Activated CD8-positive, alpha-beta memory T cell treated with anti-CD3 and anti-CD28 coated beads, Interleukin-2, amount 10 ng/mL, durations not matched to agents 7 days and 5 days (primary cell): ENCODE measurements at regions not wholly inside any gene's neighbourhood (a gene's known extent, or its start where the extent isn't known, plus 50 kb on each side); places are given as distances from the start of the nearest gene placed in this dataset.
A peak's percentile ranks its signal among the peaks of the same experiment; 100 is the strongest.

Experiments used
- ATAC-seq: fragments of 150-1000 bp; cut with Tn5 transposase; one replicate; pipeline ENCODE4 v1.10.0; 2021; ENCODE audit warnings: moderate library complexity
- CTCF ChIA-PET: fragments of 350-600 bp; sonication (Branson Sonifier 250); formaldehyde crosslinking; loops from one replicate; lab custom pipeline; 2021; ENCODE audit warnings: antibody characterized with exemption; lab: Charles Lee
- DNase-seq: peaks from one replicate; pipeline ENCODE4 v3.0.0-alpha.2; 2020
- H3K27ac Mint-ChIP-seq: one replicate; pipeline ENCODE4 v1.8.0; 2021; ENCODE audit warnings: mild to moderate bottlenecking, mixed read lengths
- H3K27me3 Mint-ChIP-seq: one replicate; pipeline ENCODE4 v1.8.0; 2021; ENCODE audit warnings: mixed read lengths
- H3K36me3 Mint-ChIP-seq: one replicate; pipeline ENCODE4 v1.8.0; 2021; ENCODE audit warnings: mild to moderate bottlenecking, mixed read lengths
- H3K4me1 Mint-ChIP-seq: one replicate; pipeline ENCODE4 v1.8.0; 2021; ENCODE audit warnings: mixed read lengths
- H3K4me3 Mint-ChIP-seq: one replicate; pipeline ENCODE4 v1.8.0; 2021; ENCODE audit warnings: mild to moderate bottlenecking, moderate library complexity, mixed read lengths
- H3K9me3 Mint-ChIP-seq: one replicate; pipeline ENCODE4 v1.8.0; 2022; ENCODE audit warnings: low read depth, mixed read lengths

- H3K27me3 Mint-ChIP-seq, result no peaks in the 10 kb centered on the region
- CTCF ChIA-PET, result no interaction called here
- H3K4me1 Mint-ChIP-seq, result no peaks in the 10 kb centered on the region
- DNase-seq, result no peak
- no peaks in the 10 kb centered on the region for H3K9me3 Mint-ChIP-seq
- no peak for ATAC-seq
- H3K27ac Mint-ChIP-seq, result no peak overlapping the region
- no peak overlapping the region for H3K4me3 Mint-ChIP-seq
- H3K36me3 Mint-ChIP-seq, result no peaks in the 10 kb centered on the region
Observed at GRCh38 chrX:149312097-149312496, 193.0 kb downstream of the IDS start.

GRCh38 chrX:149302705-149303104 is 202.4 kb downstream of the IDS start:
- CTCF ChIA-PET, result no interaction called here
- Mint-ChIP-seq H3K4me1 (no peaks in the 10 kb centered on the region), H3K9me3 (no peaks in the 10 kb centered on the region), H3K27ac (no peak overlapping the region), H3K4me3 (no peak overlapping the region), H3K36me3 (no peaks in the 10 kb centered on the region), H3K27me3 (peaks cover 3% of the 10 kb centered on the region)
- DNase-seq (no peak), ATAC-seq (no peak)

DNA sequence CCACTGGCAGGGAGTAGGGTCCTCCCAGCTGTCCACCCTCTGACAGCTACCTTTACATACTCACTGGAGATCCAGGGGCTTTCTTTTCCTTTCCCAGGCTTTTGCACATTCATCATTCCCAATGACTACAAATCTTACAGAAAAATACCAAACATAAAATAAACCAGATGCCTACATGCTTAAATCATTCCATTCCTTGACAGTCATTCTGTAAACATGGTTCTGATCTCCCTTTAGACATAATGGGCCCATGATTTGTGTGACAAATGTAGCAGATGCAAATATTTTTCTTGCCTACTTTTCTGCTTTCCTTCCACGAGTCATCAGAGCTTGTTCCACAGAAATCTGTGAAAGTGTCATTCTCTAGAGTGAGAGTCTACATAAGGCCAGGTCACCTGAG is 207.0 kb downstream of the IDS start:
- CTCF ChIA-PET, result interaction anchor here (1.9 kb wide), 1 partner anchor 11 kb away, joined by 6 read pairs; no protein-coding TSS in a partner anchor
- no peak for ATAC-seq
- H3K9me3 Mint-ChIP-seq, result no peaks in the 10 kb centered on the region

DNA sequence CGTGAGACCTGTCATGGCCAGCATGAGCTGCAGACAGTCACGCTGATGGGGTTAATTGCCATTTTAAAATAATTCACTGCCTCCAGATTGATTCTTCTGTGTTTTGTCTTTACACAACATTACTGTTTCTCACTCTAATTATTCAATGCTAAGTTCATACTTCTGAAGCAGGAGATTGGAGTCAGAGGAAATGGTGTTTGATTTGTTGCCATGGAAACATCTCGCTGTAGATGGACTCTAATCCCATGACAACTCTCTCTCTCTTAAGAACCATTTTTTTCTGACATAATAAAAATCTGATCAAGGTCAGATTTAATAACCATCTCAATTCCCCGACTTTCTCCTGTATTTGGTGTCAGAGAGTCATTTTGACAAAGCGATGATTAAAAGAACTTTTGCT is 209.0 kb downstream of the IDS start:
- Mint-ChIP-seq H3K36me3 (no peaks in the 10 kb centered on the region), H3K9me3 (no peaks in the 10 kb centered on the region), H3K27ac (no peak overlapping the region), H3K27me3 (no peaks in the 10 kb centered on the region), H3K4me3 (no peak overlapping the region), H3K4me1 (no peaks in the 10 kb centered on the region)
- DNase-seq, result no peak
- CTCF ChIA-PET, result interaction anchor here (1.5 kb wide), 1 partner anchor 9 kb away, joined by 4 read pairs; no protein-coding TSS in a partner anchor
- ATAC-seq, result no peak

More for the DNA sequence above, 207.0 kb downstream of the IDS start:
- Mint-ChIP-seq H3K4me1 (no peaks in the 10 kb centered on the region), H3K4me3 (no peak overlapping the region), H3K27ac (no peak overlapping the region), H3K36me3 (no peaks in the 10 kb centered on the region), H3K27me3 (no peaks in the 10 kb centered on the region)
- no peak for DNase-seq

GRCh38 chrX:149286940-149287349 is 218.2 kb downstream of the IDS start:
- H3K4me1 Mint-ChIP-seq, result peaks cover 7% of the 10 kb centered on the region
- no peak overlapping the region for H3K27ac Mint-ChIP-seq
- no peak overlapping the region for H3K4me3 Mint-ChIP-seq
- CTCF ChIA-PET, result interaction anchor here (0.8 to 1.5 kb wide), 7 partner anchors 9 to 1242 kb away, joined by 3 to 8 read pairs (median 4); no protein-coding TSS in a partner anchor
- ATAC-seq (peak; percentile 36), DNase-seq (peak; percentile 50)
- no peaks in the 10 kb centered on the region for H3K36me3 Mint-ChIP-seq
- peaks cover 12% of the 10 kb centered on the region for H3K27me3 Mint-ChIP-seq
- no peaks in the 10 kb centered on the region for H3K9me3 Mint-ChIP-seq

DNA sequence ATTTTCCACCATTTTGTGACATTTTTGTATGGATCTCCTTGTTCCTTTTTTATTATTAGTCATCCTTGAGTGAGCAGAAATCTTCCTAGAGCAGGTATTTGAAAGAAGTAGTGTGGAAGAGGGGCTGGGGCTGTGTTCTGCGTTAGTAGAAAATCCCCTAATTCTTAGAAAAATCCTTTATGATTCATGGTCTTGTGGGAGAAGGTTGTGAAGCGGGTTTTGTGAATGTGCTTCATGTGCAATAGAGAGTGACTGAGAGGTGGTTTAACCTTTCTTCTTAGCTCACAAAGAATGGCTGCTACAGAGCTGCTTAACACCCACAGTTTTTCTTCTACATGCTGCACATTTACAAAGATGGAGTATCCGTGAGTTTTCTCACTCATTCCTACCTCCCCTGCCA is 220.5 kb downstream of the IDS start:
- H3K4me3 Mint-ChIP-seq, result no peak overlapping the region
- H3K9me3 Mint-ChIP-seq, result no peaks in the 10 kb centered on the region
- H3K27ac Mint-ChIP-seq, result no peak overlapping the region
- ATAC-seq (no peak), DNase-seq (no peak)
- peaks cover 7% of the 10 kb centered on the region for H3K4me1 Mint-ChIP-seq
- peaks cover 12% of the 10 kb centered on the region for H3K27me3 Mint-ChIP-seq
- H3K36me3 Mint-ChIP-seq, result no peaks in the 10 kb centered on the region
- CTCF ChIA-PET, result no interaction called here

- Mint-ChIP-seq H3K36me3 (no peaks in the 10 kb centered on the region), H3K27ac (no peak overlapping the region)
Observed at GRCh38 chrX:149283853-149284252, 221.3 kb downstream of the IDS start.

GRCh38 chrX:149282909-149283308 is 222.2 kb downstream of the IDS start:
- ATAC-seq, result no peak
- H3K4me1 Mint-ChIP-seq, result peaks cover 7% of the 10 kb centered on the region

More at GRCh38 chrX:149283853-149284252, 221.3 kb downstream of the IDS start:
- ATAC-seq (no peak), DNase-seq (no peak)
- CTCF ChIA-PET, result no interaction called here
- H3K4me1 Mint-ChIP-seq, result peaks cover 7% of the 10 kb centered on the region
- H3K4me3 Mint-ChIP-seq, result no peak overlapping the region
- H3K27me3 Mint-ChIP-seq, result peaks cover 12% of the 10 kb centered on the region
- H3K9me3 Mint-ChIP-seq, result no peaks in the 10 kb centered on the region

GRCh38 chrX:149280011-149280410 is 225.1 kb downstream of the IDS start:
- Mint-ChIP-seq H3K36me3 (no peaks in the 10 kb centered on the region), H3K27me3 (peaks cover 18% of the 10 kb centered on the region)
- CTCF ChIA-PET, result no interaction called here

More at GRCh38 chrX:149282909-149283308, 222.2 kb downstream of the IDS start:
- H3K36me3 Mint-ChIP-seq, result no peaks in the 10 kb centered on the region
- DNase-seq, result no peak
- H3K27ac Mint-ChIP-seq, result no peak overlapping the region
- H3K27me3 Mint-ChIP-seq, result peaks cover 12% of the 10 kb centered on the region
- CTCF ChIA-PET, result no interaction called here
- no peaks in the 10 kb centered on the region for H3K9me3 Mint-ChIP-seq
- no peak overlapping the region for H3K4me3 Mint-ChIP-seq

DNA sequence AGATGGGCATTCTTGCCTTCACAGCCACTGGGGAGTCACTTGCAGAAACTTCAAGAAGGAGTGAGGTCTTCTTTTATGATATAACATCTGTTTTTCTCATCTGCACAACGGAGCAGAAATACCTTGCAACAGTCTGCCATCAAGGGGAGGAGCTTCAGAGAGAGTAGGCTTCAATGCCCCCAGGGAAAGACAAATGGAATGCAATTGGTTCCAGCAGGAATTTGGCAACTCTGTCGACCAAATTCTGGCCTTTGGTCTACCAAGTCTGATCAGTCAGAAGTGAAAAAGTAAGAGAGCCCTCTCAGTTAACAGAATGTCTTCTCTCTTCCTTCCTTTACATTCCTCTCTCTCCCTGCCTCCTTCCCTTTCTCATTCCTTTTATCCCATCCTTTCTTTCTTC is 229.3 kb downstream of the IDS start:
- no peaks in the 10 kb centered on the region for H3K4me1 Mint-ChIP-seq
- peaks cover 9% of the 10 kb centered on the region for H3K27me3 Mint-ChIP-seq
- no peak for ATAC-seq
- H3K27ac Mint-ChIP-seq, result no peak overlapping the region
- H3K4me3 Mint-ChIP-seq, result no peak overlapping the region
- no peaks in the 10 kb centered on the region for H3K36me3 Mint-ChIP-seq
- H3K9me3 Mint-ChIP-seq, result no peaks in the 10 kb centered on the region
- CTCF ChIA-PET, result no interaction called here
- DNase-seq, result no peak

More at GRCh38 chrX:149280011-149280410, 225.1 kb downstream of the IDS start:
- Mint-ChIP-seq H3K9me3 (no peaks in the 10 kb centered on the region), H3K4me1 (peaks cover 6% of the 10 kb centered on the region), H3K27ac (no peak overlapping the region), H3K4me3 (no peak overlapping the region)
- ATAC-seq (no peak), DNase-seq (no peak)

DNA sequence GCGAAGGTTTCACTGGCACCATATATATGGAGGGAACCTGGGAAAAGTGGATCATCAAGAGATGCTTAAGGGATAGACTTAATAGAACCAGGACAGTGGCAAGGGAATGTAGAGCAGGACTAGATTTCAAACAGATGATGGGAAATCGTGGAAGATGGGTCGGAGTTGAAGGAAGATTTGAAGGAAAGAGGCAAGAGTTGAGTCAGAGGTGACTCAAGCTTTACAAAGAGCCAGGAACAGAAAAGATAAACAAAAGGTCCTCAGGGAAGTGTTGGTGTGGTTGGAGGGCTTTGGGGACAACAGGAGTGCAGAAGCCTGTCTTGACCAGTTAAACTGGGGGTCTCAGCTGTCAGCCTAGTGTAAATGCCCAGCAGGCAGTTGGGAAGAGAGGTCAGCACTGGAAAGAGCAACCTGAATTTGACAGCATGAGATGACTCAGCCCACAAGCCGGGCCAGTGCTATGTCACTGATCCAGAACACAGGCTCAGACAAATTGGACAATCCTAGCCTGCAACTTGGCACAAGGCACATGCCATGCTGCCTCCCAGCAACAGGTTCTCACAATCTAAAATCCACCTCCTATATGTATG is 230.5 kb downstream of the IDS start:
- no peak overlapping the region for H3K27ac Mint-ChIP-seq
- H3K9me3 Mint-ChIP-seq, result no peaks in the 10 kb centered on the region
- H3K27me3 Mint-ChIP-seq, result peaks cover 9% of the 10 kb centered on the region
- H3K4me1 Mint-ChIP-seq, result no peaks in the 10 kb centered on the region
- no peaks in the 10 kb centered on the region for H3K36me3 Mint-ChIP-seq
- CTCF ChIA-PET, result no interaction called here
- DNase-seq (no peak), ATAC-seq (no peak)
- H3K4me3 Mint-ChIP-seq, result no peak overlapping the region

DNA sequence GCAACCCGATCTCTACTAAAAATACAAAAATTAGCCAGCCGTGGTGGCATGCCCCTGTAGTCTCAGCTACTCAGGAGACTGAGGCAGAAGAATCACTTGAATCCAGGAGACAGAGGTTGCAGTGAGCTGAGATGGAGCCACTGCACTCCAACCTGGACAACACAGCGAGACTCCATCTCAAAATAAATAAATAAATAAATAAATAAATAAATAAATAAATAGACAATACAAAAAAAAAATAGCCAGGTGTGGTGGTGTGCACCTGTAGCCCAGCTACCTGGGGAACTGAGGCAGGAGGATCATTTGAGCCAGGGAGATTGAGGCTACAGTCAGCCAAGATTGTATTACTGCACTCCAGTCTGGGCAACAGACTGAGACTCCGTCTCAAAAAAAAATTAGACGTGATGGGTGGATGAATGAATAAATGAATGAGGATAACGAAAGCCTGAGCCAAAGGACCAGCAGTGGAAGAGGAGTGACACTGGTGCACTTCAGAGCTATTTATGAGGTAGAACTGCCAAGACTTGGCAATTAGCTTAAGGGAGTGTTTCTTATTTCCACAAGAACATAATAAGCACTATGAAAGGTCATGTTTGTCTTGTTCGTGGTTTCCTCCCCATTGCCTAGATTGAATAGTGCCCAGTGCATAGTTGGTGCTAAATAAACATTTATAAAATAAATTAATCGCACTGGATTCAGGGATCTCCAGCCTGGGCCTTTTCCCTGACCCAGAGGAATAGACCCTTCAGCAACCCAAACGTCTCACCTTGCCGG is 232.2 kb downstream of the IDS start:
- CTCF ChIA-PET, result interaction anchor here (1.0 kb wide), 1 partner anchor 14 kb away, joined by 3 read pairs; no protein-coding TSS in a partner anchor
- no peak for ATAC-seq
- Mint-ChIP-seq H3K27ac (no peak overlapping the region), H3K4me1 (peaks cover 9% of the 10 kb centered on the region), H3K36me3 (no peaks in the 10 kb centered on the region), H3K9me3 (no peaks in the 10 kb centered on the region), H3K4me3 (no peak overlapping the region), H3K27me3 (peaks cover 9% of the 10 kb centered on the region)
- DNase-seq, result no peak

DNA sequence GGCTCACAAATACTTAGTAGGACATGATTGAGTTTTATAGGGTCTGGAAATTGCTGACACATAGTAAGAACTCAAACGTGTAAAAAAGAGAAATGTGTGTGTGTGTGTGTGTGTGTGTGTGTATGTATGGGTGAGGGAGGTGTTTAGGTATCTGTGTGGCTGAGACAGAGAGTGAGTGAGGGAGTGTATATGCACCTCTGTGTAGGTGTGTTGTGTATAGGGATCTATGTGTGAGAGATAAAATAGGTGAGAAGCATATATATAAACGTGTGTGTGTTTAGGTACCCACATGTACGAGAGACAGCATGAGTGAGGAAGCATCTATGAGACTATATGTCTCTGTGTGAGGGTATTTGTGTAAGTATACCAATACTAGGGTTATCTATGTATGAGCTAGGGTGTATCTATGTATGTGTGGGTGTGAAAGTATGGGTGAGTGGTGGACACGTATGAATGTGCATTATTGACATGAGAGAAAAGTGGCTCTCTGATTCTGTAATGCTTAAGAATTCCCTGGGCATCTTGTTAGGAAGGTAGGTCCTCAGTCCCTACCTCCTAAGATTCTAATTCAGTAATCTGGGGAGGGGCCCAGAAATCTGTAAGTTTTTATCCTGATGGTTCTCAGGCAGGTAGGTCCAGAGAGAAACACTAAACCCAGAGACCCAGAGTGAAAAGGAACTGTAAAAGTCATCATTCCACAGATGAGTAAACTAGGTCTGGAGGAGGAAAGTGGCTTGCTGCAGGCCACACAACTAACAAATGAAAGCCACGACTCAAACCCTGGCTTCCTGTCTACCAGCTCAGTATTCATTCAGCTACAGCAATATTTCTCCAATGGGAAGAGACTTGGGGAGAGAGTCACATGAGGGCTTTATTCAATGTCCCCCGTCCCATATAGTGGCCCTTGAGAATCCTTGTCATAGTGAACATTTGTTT is 237.0 kb downstream of the IDS start:
- H3K36me3 Mint-ChIP-seq, result no peaks in the 10 kb centered on the region
- no peak for ATAC-seq

More for the DNA sequence above, 237.0 kb downstream of the IDS start:
- H3K9me3 Mint-ChIP-seq, result no peaks in the 10 kb centered on the region
- peaks cover 2% of the 10 kb centered on the region for H3K27me3 Mint-ChIP-seq
- H3K4me3 Mint-ChIP-seq, result no peak overlapping the region
- no peak overlapping the region for H3K27ac Mint-ChIP-seq
- DNase-seq, result no peak
- H3K4me1 Mint-ChIP-seq, result peaks cover 12% of the 10 kb centered on the region
- CTCF ChIA-PET, result no interaction called here
